Heart right ventricle (tissue), 16 donors: ENCODE measurements at regions not wholly inside any gene's neighbourhood (a gene's known extent, or its start where the extent isn't known, plus 50 kb on each side); places are given as distances from the start of the nearest gene placed in this dataset.

Experiments used
- ATAC-seq, 8 donors: fragments of 200-7000 bp; cut with Tn5 transposase; one replicate each; pipeline ENCODE4 v1.9.1; 2020; ENCODE audit warnings: mild to moderate bottlenecking in 8 of 8, moderate library complexity in 8 of 8, moderate number of reproducible peaks in 1 of 8
- DNase-seq, 2 donors: peaks; one replicate each; pipeline ENCODE4 v3.0.0-alpha.2; 2020
- H3K27ac ChIP-seq, 10 donors: fragments of 200-600 bp; sonication (generic) in 2 of 10; one replicate each; pipeline versions ENCODE4 v1.5.0 to v1.8.0; 2020 to 2022; ENCODE audit warnings: mild to moderate bottlenecking in 3 of 10
- H3K27me3 ChIP-seq, 7 donors: fragments of 200-600 bp; one replicate each; pipeline ENCODE4 v1.8.0; 2021 to 2022; ENCODE audit warnings: mild to moderate bottlenecking in 2 of 7
- H3K36me3 ChIP-seq, 9 donors: fragments of 200-600 bp; sonication (generic) in 1 of 9; one replicate each; pipeline versions ENCODE4 v1.5.0 to v1.8.0; 2020 to 2022; ENCODE audit warnings: mild to moderate bottlenecking in 2 of 9
- H3K4me1 ChIP-seq, 9 donors: fragments of 200-600 bp; sonication (generic) in 1 of 9; one replicate each; pipeline versions ENCODE4 v1.5.0 to v1.8.0; 2020 to 2022; ENCODE audit warnings: mild to moderate bottlenecking in 4 of 9
- H3K4me3 ChIP-seq, 10 donors: fragments of 200-600 bp; sonication (generic) in 2 of 10; one replicate each; pipeline versions ENCODE4 v1.5.0 to v1.8.0; 2020 to 2022; ENCODE audit warnings: mild to moderate bottlenecking in 7 of 10, moderate library complexity in 2 of 10
- H3K9me3 ChIP-seq, 11 donors: fragments of 200-600 bp in 10 of 11; sonication (generic) in 2 of 11; one replicate each; pipeline versions ENCODE4 v1.5.0 to v1.8.0; 2013 to 2022; ENCODE audit warnings: mild to moderate bottlenecking in 2 of 11, control low read depth in 1 of 11, moderate library complexity in 1 of 11
- CTCF ChIP-seq, 9 donors: fragments of 200-600 bp; sonication (generic) in 2 of 9; IDR thresholded peaks; one replicate each; pipeline versions ENCODE4 v1.5.0 to v1.8.0; 2021 to 2022; ENCODE audit warnings: antibody characterized with exemption in 9 of 9, mild to moderate bottlenecking in 5 of 9, moderate library complexity in 1 of 9
- WGBS, 2 donors: extraction: QIAGEN DNeasy Blood & Tissue Kit; methylation state at CpG; one replicate each; pipeline ENCODE4 v1.1.7; 2013; ENCODE audit warnings: inconsistent platforms in 1 of 2; 5-methylcytosine and 5-hydroxymethylcytosine counted together
- intact Hi-C, 10 donors: fragments of 100-400 bp; cut with DNase I; formaldehyde crosslinking; loops; one replicate each; pipeline versions ENCODE4 v1.11.1 to v1.14.2; 2022
- donor health status: Arrhythmogenic right ventricular cardiomyopathy.
- donor health status: ischemic (EF 13 %, LVEDD 7.1; RV severe dilation, severe dysfunction).
- donor health status: healthy with polysubstance abuse.
- donor health status: DM: no; HTN: yes; CAD: no.
- donor health status: DM: no; HTN: no; CAD: no.
- donor health status: ischemic (EF 25% LVEDD 6.9; RV normal size, moderate dysfunction).
- donor health status: ischemic (EF 25% LVEDD 5.7; RV mildly dilated, moderate dysfunction).
- donor health status: healthy.
- donor health status: DM: yes; HTN: yes; CAD: no.
- donor health status: Ischemic cardiomyopathy.
- donor health status: ischemic (EF 35%, LVEDD 5.7; RV mildly dilated, moderate dysfunction).
- donor health status: nonischemic (EF 11% LVEDD 7.7; RV severe dilation, severe dysfunction).
- donor health status: DM: yes; HTN: yes; CAD: no.
- donor health status: PGD.
- donor health status: ischemic (EF 29% LVEDD 5.4; RV normal size, mild dysfunction).
- donor health status: nonischemic (EF 23%, LVEDD 6.1; RV moderate dilation, normal function).

- Histone ChIP-seq H3K27ac (no peak overlapping the region), H3K27me3 (peaks cover 0 to 9% (median 0%) of the 10 kb centered on the region in 7 donors), H3K9me3 (no peaks in the 10 kb centered on the region), H3K4me1 (no peaks in the 10 kb centered on the region), H3K4me3 (no peak overlapping the region), H3K36me3 (no peaks in the 10 kb centered on the region)
- no peak for ATAC-seq
- intact Hi-C loops = no loop called here
- TF ChIP-seq CTCF (IDR thresholded peaks at IDR 0.05) = no peak
- 70 to 81% methylated on average over 12 of the region's 12 CpGs for WGBS, 2 donors
- DNase-seq = no peak
Observed at GRCh38 chr10:128499956-128500355, 373.7 kb upstream of the MKI67 start.

- intact Hi-C loops = no loop called here
- WGBS, 2 donors = 92 to 93% methylated on average over 18 of the region's 18 CpGs
Observed at GRCh38 chr10:128500642-128501041, 374.4 kb upstream of the MKI67 start.

GRCh38 chr10:128505346-128505745 is 379.1 kb upstream of the MKI67 start:
- intact Hi-C loops = no loop called here
- WGBS, 2 donors = 83 to 87% methylated on average over 6 of the region's 6 CpGs

More at GRCh38 chr10:128500642-128501041, 374.4 kb upstream of the MKI67 start:
- Histone ChIP-seq H3K36me3 (no peaks in the 10 kb centered on the region), H3K4me3 (no peak overlapping the region), H3K4me1 (no peaks in the 10 kb centered on the region), H3K9me3 (no peaks in the 10 kb centered on the region), H3K27me3 (peaks cover 0 to 10% (median 0%) of the 10 kb centered on the region in 7 donors), H3K27ac (no peak overlapping the region)
- no peak for TF ChIP-seq CTCF (IDR thresholded peaks at IDR 0.05)
- DNase-seq (no peak), ATAC-seq (no peak)

GRCh38 chr10:128506423-128506822 is 380.2 kb upstream of the MKI67 start:
- Histone ChIP-seq H3K36me3 (no peaks in the 10 kb centered on the region), H3K4me1 (no peaks in the 10 kb centered on the region), H3K27me3 (peaks cover 0 to 49% (median 15%) of the 10 kb centered on the region in 7 donors), H3K27ac (no peak overlapping the region), H3K9me3 (no peaks in the 10 kb centered on the region), H3K4me3 (no peak overlapping the region)
- WGBS, 2 donors = 86 to 87% methylated on average over 2 of the region's 2 CpGs
- ATAC-seq (no peak), DNase-seq (no peak)
- intact Hi-C loops = no loop called here
- no peak for TF ChIP-seq CTCF (IDR thresholded peaks at IDR 0.05)

More at GRCh38 chr10:128505346-128505745, 379.1 kb upstream of the MKI67 start:
- no peak for TF ChIP-seq CTCF (IDR thresholded peaks at IDR 0.05)
- Histone ChIP-seq H3K27me3 (peaks cover 0 to 49% (median 15%) of the 10 kb centered on the region in 7 donors), H3K36me3 (no peaks in the 10 kb centered on the region), H3K4me3 (no peak overlapping the region), H3K27ac (no peak overlapping the region), H3K4me1 (no peaks in the 10 kb centered on the region), H3K9me3 (no peaks in the 10 kb centered on the region)
- no peak for ATAC-seq
- no peak for DNase-seq
